ENCODE measurements at regions not wholly inside any gene's neighbourhood (a gene's known extent, or its start where the extent isn't known, plus 50 kb on each side); places are given as distances from the start of the nearest gene placed in this dataset.

- H3K79me2 ChIP-seq (ENCODE audit: control insufficient read depth, insufficient read depth, low read length), result no peaks in the 10 kb centered on the region
- H2AFZ ChIP-seq (ENCODE audit: low read length), result no peak overlapping the region
- no peaks in the 10 kb centered on the region for H4K20me1 ChIP-seq (ENCODE audit: control insufficient read depth, extremely low read depth, insufficient read depth, low read length)
- no peak overlapping the region for H3K4me3 ChIP-seq (replicated peaks in 1 of 4; ENCODE audit: control extremely low read depth in 1 of 4, insufficient read depth in 1 of 4, low read depth in 3 of 4, low read length in 4 of 4)
- H3K9me3 ChIP-seq (ENCODE audit: control insufficient read depth, insufficient read depth, low read depth, low read length), result no peaks in the 10 kb centered on the region
- no peak for TF ChIP-seq EZH2 (IDR thresholded peaks at IDR 0.05; ENCODE audit: low read length, missing control alignments)
- TF ChIP-seq CTCF (conservative IDR thresholded peaks at IDR 0.05 in 1 of 2, IDR thresholded peaks at IDR 0.05 in 1 of 2; ENCODE audit: low read depth in 1 of 2, low read length in 2 of 2), result no peak
- no peak for DNase-seq (ENCODE audit: low read depth in 2 of 2)
- no peaks in the 10 kb centered on the region for H3K27me3 ChIP-seq (ENCODE audit: control insufficient read depth, insufficient read depth, low read length)
- H3K27ac ChIP-seq (ENCODE audit: insufficient read depth, low read length), result no peak overlapping the region
- H3K4me2 ChIP-seq (ENCODE audit: extremely low read depth, insufficient read depth, low read length), result no peak overlapping the region
- H3K4me1 ChIP-seq (ENCODE audit: control insufficient read depth, extremely low read depth, insufficient read depth, low read length), result no peaks in the 10 kb centered on the region
- H3K9ac ChIP-seq (ENCODE audit: insufficient read depth, low read length), result no peak overlapping the region
- H3K36me3 ChIP-seq (ENCODE audit: control insufficient read depth, insufficient read depth, low read length), result no peaks in the 10 kb centered on the region
Observed at GRCh38 chr18:78699499-78699898, 280.1 kb upstream of the SALL3 start.

- no peaks in the 10 kb centered on the region for H3K27me3 ChIP-seq (ENCODE audit: control insufficient read depth, insufficient read depth, low read length)
- no peak for DNase-seq (ENCODE audit: low read depth in 2 of 2)
- no peak overlapping the region for H3K27ac ChIP-seq (ENCODE audit: insufficient read depth, low read length)
- H3K79me2 ChIP-seq (ENCODE audit: control insufficient read depth, insufficient read depth, low read length), result no peaks in the 10 kb centered on the region
- no peaks in the 10 kb centered on the region for H3K9me3 ChIP-seq (ENCODE audit: control insufficient read depth, insufficient read depth, low read depth, low read length)
- no peaks in the 10 kb centered on the region for H3K4me1 ChIP-seq (ENCODE audit: control insufficient read depth, extremely low read depth, insufficient read depth, low read length)
- no peak overlapping the region for H3K9ac ChIP-seq (ENCODE audit: insufficient read depth, low read length)
- H2AFZ ChIP-seq (ENCODE audit: low read length), result no peak overlapping the region
- H3K4me2 ChIP-seq (ENCODE audit: extremely low read depth, insufficient read depth, low read length), result no peak overlapping the region
- H3K36me3 ChIP-seq (ENCODE audit: control insufficient read depth, insufficient read depth, low read length), result no peaks in the 10 kb centered on the region
- no peaks in the 10 kb centered on the region for H4K20me1 ChIP-seq (ENCODE audit: control insufficient read depth, extremely low read depth, insufficient read depth, low read length)
- no peak overlapping the region for H3K4me3 ChIP-seq (replicated peaks in 1 of 4; ENCODE audit: control extremely low read depth in 1 of 4, insufficient read depth in 1 of 4, low read depth in 3 of 4, low read length in 4 of 4)
- TF ChIP-seq CTCF (conservative IDR thresholded peaks at IDR 0.05 in 1 of 2, IDR thresholded peaks at IDR 0.05 in 1 of 2; ENCODE audit: low read depth in 1 of 2, low read length in 2 of 2) (no peak), EZH2 (IDR thresholded peaks at IDR 0.05; ENCODE audit: low read length, missing control alignments) (no peak)
Observed at GRCh38 chr18:78701771-78702396, 277.7 kb upstream of the SALL3 start.

- Histone ChIP-seq H3K27ac (ENCODE audit: insufficient read depth, low read length) (no peak overlapping the region), H3K4me1 (ENCODE audit: control insufficient read depth, extremely low read depth, insufficient read depth, low read length) (no peaks in the 10 kb centered on the region), H3K9ac (ENCODE audit: insufficient read depth, low read length) (no peak overlapping the region), H2AFZ (ENCODE audit: low read length) (no peak overlapping the region), H3K36me3 (ENCODE audit: control insufficient read depth, insufficient read depth, low read length) (no peaks in the 10 kb centered on the region), H3K9me3 (ENCODE audit: control insufficient read depth, insufficient read depth, low read depth, low read length) (no peaks in the 10 kb centered on the region), H3K4me3 (replicated peaks in 1 of 4; ENCODE audit: control extremely low read depth in 1 of 4, insufficient read depth in 1 of 4, low read depth in 3 of 4, low read length in 4 of 4) (no peak overlapping the region), H3K79me2 (ENCODE audit: control insufficient read depth, insufficient read depth, low read length) (no peaks in the 10 kb centered on the region), H3K27me3 (ENCODE audit: control insufficient read depth, insufficient read depth, low read length) (no peaks in the 10 kb centered on the region), H3K4me2 (ENCODE audit: extremely low read depth, insufficient read depth, low read length) (no peak overlapping the region), H4K20me1 (ENCODE audit: control insufficient read depth, extremely low read depth, insufficient read depth, low read length) (no peaks in the 10 kb centered on the region)
- TF ChIP-seq CTCF (conservative IDR thresholded peaks at IDR 0.05 in 1 of 2, IDR thresholded peaks at IDR 0.05 in 1 of 2; ENCODE audit: low read depth in 1 of 2, low read length in 2 of 2) (no peak), EZH2 (IDR thresholded peaks at IDR 0.05; ENCODE audit: low read length, missing control alignments) (no peak)
- no peak for DNase-seq (ENCODE audit: low read depth in 2 of 2)
Observed at GRCh38 chr18:78703291-78703690, 276.3 kb upstream of the SALL3 start.

Measured in fibroblast of lung (primary cell).